Jurkat, Clone E6-1 (cell line): ENCODE measurements at regions not wholly inside any gene's neighbourhood (a gene's known extent, or its start where the extent isn't known, plus 50 kb on each side); places are given as distances from the start of the nearest gene placed in this dataset.
"Not testable (repeated sequence)": the region's sequence is repeated elsewhere in the genome, so short reads cannot be mapped to it uniquely, and the experiment has no call there.

ENCODE experiments used
- DNase-seq: peaks from one replicate; pipeline ENCODE4 v3.0.0-alpha.2; 2011; ENCODE audit warnings: low read depth, low spot score
- H3K4me3 ChIP-seq: 2 replicates; pipeline ENCODE4 v1.5.1; 2011; ENCODE audit warnings: mild to moderate bottlenecking, low read length, control low read depth, moderate library complexity

- no peak overlapping the region for H3K4me3 ChIP-seq
- DNase-seq = no peak
Observed at GRCh38 chr6:1232578-1232977, 79.3 kb upstream of the FOXQ1 start.

DNA sequence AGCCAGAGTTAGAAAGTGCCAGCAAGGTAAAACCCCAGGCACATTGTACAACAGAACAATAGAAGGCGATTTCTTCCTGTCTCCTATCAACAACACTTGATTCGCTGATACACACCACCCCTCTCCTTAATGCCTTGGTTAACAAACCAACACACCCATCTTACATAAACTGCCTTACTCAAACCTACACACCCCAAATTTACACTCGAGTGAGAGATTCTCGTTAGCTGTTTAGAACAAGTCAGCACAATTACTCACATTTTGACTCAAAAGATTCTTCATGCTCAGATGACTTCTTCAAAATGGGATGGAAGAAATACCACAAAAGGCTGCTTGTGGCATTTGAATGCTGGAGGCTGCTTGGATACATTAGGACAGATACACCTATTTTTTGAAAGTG, 80.0 kb upstream of the FOXQ1 start:
- no peak overlapping the region for H3K4me3 ChIP-seq
- no peak for DNase-seq

DNA sequence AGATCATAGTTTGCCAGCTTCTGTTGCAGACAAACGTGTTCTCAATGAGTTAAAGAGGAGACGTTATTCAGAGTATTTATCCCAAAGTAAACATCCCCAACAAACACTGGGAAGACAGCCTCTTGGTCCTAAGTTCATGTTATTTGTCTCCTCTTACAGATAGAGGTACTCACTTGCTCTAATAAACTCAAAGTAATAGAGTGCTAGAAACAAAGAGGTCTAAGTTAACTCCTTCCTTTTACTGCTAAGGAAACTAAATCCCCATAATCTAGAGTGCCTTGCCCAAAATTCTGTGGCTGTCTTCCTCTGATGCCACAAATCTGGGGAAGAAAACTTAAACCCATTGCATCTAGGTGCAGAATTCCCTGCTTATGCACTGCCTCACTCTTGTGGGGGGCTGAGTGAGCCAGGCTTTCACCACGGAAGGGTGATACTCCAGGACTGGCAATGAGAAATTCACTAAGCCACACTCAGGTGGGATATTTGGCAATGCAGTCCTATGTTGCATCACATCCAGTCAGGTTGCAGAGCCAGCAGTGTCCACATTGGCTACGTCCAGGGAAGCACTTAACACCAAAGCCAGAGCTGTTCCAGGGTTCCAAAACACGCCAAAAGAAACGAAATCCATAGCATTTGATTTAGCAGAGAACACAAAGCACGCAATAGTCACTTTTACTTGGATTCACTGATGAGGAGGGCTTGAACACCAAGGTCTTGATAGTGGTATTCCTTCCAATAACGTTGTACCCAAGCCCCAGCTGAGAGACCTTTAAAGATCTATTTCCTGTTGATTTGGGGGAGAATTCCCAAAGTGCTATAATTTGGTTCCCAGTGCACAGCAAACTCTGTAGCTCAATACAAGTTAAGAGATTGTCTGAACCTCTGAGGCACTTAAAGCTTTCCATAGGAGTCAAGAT, 81.0 kb upstream of the FOXQ1 start:
- DNase-seq = no peak
- H3K4me3 ChIP-seq = no peak overlapping the region

DNA sequence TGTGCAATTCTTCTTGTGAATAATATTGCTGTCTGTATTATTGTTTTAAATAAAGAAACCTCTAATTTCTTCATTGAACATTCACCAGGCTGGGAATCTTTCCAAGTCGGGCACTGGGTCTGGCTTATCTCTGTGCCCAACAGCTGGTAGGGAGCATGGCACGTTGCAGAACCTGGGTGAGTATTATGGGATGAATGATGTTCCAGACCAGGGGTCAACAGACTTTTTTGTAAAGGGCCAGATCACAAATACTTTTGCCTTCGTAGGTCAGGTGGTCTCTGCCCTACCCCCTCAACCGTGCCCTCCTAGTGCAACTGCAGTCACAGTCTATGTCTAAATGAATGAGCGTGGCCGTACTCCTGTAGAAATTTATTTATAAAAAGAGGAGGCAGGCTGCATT, 81.6 kb upstream of the FOXQ1 start:
- DNase-seq = no peak
- no peak overlapping the region for H3K4me3 ChIP-seq

- no peak for DNase-seq
Observed at GRCh38 chr6:1229808-1230207, 82.1 kb upstream of the FOXQ1 start.

GRCh38 chr6:1229301-1229700, 82.6 kb upstream of the FOXQ1 start:
- no peak for DNase-seq
- H3K4me3 ChIP-seq = no peak overlapping the region

More at GRCh38 chr6:1229808-1230207, 82.1 kb upstream of the FOXQ1 start:
- no peak overlapping the region for H3K4me3 ChIP-seq

DNA sequence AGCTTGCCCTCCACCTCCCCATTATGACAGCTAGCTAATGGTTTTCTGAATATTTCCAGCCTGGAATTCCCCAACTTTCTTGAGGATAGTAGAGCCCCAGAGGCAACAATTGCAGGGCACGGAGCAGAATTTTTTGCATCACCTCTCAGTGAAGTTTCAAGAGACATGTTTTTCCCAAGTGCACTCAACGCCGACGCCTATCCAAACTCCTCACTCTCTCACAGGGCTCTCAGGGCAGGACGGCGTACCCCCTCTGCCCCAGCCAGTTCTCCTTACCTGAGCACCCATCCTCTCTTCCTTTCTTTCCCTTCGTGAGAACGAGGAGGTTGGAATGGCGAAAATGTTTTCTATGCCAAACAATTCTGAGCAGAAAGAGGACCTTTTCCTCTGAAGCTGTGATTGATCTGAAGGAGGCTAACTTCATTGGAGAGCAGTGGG, 83.1 kb upstream of the FOXQ1 start:
- H3K4me3 ChIP-seq = no peak overlapping the region

GRCh38 chr6:1227935-1228753, 83.8 kb upstream of the FOXQ1 start:
- H3K4me3 ChIP-seq = no peak overlapping the region
- no peak for DNase-seq

More for the DNA sequence above, 83.1 kb upstream of the FOXQ1 start:
- no peak for DNase-seq

- no peak for DNase-seq
- no peak overlapping the region for H3K4me3 ChIP-seq
Observed at GRCh38 chr6:1227600-1227934, 84.3 kb upstream of the FOXQ1 start.

DNA sequence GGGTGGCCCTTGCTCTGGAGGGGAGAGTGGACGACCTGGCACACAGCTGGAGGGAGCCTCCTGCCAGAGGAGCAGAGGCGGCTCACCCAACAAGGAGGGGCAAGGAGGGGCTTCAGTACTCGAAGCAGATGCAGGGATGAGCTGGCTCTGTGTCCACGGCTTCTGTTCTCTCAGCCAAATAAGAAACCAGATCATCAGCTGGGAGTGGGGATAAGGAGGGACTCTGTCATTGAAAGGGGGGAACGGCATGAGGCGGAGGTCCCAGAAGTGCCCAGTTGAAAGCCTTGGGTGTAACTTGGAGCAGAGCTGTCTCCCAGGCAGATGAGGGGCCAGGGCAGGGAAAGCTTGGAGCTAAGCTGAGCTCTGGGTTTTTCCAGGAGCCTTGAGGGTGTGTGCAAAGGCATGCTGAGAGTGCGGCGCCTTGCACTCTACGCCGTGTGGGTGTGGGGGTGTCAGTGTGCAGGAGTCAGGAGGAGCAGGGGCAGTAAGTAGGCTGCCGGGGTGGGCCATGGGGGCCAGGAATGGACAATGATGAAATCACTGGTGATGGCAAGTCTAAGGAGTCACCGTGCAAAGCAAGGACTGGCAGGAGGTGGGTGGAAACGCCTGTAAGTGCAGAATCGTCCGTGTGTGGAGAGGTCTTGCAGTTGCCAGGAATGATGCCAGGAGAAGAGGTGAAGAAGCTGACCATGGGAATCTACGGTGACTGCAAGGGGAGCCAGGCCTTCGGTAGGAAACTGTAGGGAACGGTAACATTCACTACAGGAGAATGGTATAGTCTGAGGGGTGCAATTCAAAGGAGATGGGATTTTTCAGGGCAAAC, 85.4 kb upstream of the FOXQ1 start:
- no peak overlapping the region for H3K4me3 ChIP-seq
- no peak for DNase-seq

GRCh38 chr6:1224514-1224913, 87.4 kb upstream of the FOXQ1 start:
- H3K4me3 ChIP-seq = no peak overlapping the region
- no peak for DNase-seq

DNA sequence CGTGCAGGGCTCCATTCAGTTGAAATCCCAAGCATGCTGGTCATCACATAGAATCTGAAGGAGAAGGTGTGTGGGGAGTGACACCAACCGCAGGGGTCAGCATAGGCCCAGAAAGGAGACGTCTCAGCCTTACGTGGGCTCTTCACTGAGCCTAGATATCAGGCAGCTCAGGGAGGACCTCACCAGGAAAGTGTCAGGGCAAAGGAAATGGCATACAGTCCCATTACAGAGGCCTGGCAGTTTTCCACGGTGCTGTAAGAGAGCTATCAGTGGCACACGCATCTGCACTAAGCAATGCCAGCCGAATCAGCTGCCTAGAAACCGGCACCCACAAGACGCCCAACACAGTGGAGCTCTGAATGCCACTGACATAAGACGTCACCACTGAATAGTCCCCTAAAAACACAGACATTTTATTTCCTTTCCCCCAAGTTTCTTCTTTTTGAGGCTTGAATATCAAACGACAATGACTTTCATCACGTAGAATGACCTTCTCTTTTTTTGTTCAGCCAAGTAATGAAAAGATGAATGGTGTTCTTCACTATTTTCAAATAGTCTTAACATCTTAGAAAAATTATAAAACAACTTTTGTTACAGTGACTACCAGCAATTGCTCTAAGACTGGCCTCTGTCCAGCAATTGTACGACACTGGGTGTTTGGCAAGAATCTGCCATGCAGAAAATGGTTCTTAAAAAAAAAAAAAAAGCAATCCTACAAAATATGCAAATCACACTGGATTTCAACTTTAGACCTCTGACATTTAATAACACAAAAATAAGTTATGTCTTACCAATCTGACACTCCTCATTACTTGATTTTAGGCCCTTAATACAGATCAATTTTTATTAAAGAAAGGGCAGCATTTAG, 88.9 kb upstream of the FOXQ1 start:
- no peak overlapping the region for H3K4me3 ChIP-seq
- no peak for DNase-seq

GRCh38 chr6:1217396-1217795, 94.5 kb upstream of the FOXQ1 start:
- no peak for DNase-seq
- no peak overlapping the region for H3K4me3 ChIP-seq

DNA sequence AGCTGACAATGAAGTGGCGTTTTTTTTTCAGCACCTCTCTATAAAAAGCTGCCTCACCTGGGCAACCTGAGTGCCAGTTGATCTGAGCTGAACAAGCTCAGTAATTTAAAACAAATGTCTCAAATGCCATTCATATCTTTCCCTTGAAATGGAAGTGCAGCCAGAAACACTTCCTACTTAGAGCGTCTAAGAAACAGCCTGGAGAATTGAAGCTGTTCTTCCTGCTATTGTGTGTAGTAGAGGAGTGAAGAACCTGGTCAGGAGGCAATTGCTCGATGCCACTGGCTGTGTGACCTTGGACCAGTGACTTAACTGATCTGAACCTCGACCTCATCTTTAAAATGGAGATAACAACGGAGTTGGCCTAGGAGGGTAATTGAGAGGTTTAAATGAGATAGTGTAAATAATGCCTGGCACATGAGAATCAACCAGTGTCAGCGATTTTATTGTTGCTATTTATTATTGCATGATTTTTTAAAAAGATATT, 95.4 kb upstream of the FOXQ1 start:
- no peak overlapping the region for H3K4me3 ChIP-seq
- no peak for DNase-seq

DNA sequence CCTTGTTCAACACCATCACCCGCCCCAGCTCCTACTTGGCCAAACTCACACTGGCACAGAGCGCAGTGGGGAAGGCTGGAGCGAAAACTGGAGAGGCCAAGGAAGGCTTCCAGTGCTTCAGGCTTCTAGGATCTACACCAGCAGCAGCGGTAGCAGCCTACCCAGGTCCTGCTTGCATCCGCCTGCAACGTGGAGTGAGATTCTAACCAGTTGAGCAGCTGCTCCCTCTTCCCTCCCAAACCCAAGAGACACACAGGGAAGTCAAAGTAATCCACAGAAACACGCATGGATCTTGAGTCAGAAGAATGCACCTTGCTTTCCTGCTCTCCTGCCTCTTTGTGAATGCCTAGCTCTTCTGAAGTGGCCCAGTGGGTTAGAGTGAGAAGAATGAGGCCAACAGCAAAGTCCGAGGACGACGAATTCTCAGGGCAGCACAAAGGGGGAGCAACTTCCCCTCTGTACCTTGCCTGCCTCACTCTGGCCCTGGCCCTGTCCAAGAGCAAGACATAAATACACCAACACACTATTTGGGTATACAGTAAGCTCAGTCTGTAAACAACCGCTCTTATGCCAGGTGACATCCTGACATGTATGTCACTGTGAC, 95.9 kb upstream of the FOXQ1 start:
- no peak for DNase-seq
- H3K4me3 ChIP-seq = no peak overlapping the region

GRCh38 chr6:1215023-1215422, 96.9 kb upstream of the FOXQ1 start:
- no peak overlapping the region for H3K4me3 ChIP-seq
- DNase-seq = no peak

- DNase-seq = no peak
- H3K4me3 ChIP-seq = no peak overlapping the region
Observed at GRCh38 chr6:1212919-1213318, 99.0 kb upstream of the FOXQ1 start.

DNA sequence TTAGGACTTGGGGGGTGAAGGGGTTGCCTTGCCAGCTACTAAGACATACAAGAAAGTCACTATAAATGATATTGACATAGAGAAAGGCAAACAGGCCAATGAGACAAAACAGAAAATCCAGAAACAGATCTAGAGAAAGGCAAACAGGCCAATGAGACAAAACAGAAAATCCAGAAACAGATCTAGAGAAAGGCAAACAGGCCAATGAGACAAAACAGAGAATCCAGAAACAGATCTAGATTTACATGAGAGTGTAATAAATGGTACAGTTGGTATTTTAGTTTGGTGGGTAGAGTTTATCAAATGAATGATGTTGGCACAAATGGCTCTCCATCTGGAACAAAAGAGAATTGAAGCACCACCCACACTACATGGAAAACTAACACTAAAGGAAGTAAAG, 99.8 kb upstream of the FOXQ1 start:
- not testable (repeated sequence) for H3K4me3 ChIP-seq, DNase-seq
